ENCODE measurements at regions not wholly inside any gene's neighbourhood (a gene's known extent, or its start where the extent isn't known, plus 50 kb on each side); places are given as distances from the start of the nearest gene placed in this dataset.
A peak's percentile ranks its signal among the peaks of the same experiment; 100 is the strongest.

DNA sequence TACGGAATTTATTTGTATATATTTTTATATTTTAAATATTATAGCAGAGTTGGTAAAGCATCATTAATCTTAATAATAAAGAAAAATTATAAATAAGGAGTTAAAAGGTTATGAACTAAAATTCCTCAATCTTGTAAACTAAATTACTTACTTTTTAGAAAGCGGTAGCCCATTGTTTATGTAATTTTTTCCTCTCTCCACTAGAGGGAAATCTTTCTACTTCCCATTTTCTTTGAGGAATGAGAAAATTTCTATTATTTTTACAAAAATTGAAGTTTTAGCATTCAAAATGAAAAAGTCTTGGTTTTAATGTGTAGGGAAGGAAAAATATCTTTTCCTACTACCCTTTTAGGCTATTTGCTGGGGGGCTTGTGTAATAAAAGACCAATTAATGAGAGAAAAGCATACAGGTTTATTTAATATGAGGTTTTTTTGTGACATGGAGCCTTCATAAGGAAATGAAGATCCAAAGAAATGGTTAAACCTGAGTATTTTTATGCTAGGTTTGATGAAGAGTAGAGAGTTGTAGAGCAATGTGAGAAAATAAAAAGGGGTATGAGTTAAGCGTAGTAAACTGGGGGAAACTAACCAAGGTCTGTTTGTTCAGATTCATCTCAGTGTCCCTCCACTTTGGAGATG lies 68.7 kb upstream of the ADAD1 start:
- Histone ChIP-seq H3K4me1 (no peaks in the 10 kb centered on the region), H3K27ac (no peak overlapping the region), H3K4me3 (no peak overlapping the region), H3K36me3 (peaks cover 8 to 76% (median 63%) of the 10 kb centered on the region in 4 donors), H3K9me3 (no peaks in the 10 kb centered on the region), H3K27me3 (no peaks in the 10 kb centered on the region)
- DNase-seq: no peak
- TF ChIP-seq EP300 (IDR thresholded peaks at IDR 0.05) (no peak), POLR2A (IDR thresholded peaks at IDR 0.05) (no peak), POLR2AphosphoS5 (IDR thresholded peaks at IDR 0.05) (no peak)
- TF ChIP-seq, protein P1, sequence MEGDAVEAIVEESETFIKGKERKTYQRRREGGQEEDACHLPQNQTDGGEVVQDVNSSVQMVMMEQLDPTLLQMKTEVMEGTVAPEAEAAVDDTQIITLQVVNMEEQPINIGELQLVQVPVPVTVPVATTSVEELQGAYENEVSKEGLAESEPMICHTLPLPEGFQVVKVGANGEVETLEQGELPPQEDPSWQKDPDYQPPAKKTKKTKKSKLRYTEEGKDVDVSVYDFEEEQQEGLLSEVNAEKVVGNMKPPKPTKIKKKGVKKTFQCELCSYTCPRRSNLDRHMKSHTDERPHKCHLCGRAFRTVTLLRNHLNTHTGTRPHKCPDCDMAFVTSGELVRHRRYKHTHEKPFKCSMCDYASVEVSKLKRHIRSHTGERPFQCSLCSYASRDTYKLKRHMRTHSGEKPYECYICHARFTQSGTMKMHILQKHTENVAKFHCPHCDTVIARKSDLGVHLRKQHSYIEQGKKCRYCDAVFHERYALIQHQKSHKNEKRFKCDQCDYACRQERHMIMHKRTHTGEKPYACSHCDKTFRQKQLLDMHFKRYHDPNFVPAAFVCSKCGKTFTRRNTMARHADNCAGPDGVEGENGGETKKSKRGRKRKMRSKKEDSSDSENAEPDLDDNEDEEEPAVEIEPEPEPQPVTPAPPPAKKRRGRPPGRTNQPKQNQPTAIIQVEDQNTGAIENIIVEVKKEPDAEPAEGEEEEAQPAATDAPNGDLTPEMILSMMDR (IDR thresholded peaks at IDR 0.05): peak in 1 of 7 experiments; percentile 29
- intact Hi-C loops (cut with DNase I; ENCODE audit: low total_unique reads): no loop called here
- whole genome bisulfite sequencing, 5 donors: 80 to 83% (median 82%) methylated on average over 3 of the region's 3 CpGs

DNA sequence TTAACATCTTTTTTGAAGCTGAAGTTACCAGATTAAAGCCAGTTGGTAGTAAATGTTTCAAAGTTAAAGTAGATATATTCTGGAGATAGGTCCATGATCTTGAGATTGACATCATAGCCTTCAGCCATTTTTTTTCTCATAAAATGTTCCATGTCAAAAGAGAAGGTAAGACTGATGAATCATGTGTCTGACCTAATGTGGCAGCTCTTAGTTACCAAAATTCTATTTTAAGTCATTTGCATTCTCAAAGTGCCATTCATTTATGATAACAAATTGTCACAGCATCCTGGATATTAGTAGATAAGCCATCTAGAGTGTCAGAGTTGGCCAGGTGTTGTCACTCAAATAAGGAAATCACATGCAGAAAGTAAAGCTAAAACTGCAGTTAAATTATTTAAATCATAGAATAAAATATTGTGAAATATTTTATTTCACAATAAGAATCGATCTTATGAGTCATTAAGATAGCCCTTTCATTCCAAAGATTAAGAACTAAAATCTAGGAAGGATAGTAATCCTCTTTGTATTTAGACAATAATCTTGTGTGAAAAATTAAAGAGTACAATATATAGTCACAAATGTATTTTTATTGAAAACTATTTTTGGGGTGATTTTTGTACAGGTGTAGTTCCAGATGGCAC lies 65.7 kb upstream of the ADAD1 start:
- Histone ChIP-seq H3K36me3 (peaks cover 14 to 84% (median 72%) of the 10 kb centered on the region in 4 donors), H3K9me3 (no peaks in the 10 kb centered on the region), H3K27ac (no peak overlapping the region), H3K27me3 (no peaks in the 10 kb centered on the region), H3K4me1 (no peaks in the 10 kb centered on the region), H3K4me3 (no peak overlapping the region)
- intact Hi-C loops (cut with DNase I; ENCODE audit: low total_unique reads): no loop called here
- no peak for DNase-seq
- WGBS, 5 donors: 87 to 94% (median 91%) methylated on average over 1 of the region's 1 CpG
- TF ChIP-seq, protein P1 (IDR thresholded peaks at IDR 0.05): no peak
- TF ChIP-seq EP300 (IDR thresholded peaks at IDR 0.05): no peak

DNA sequence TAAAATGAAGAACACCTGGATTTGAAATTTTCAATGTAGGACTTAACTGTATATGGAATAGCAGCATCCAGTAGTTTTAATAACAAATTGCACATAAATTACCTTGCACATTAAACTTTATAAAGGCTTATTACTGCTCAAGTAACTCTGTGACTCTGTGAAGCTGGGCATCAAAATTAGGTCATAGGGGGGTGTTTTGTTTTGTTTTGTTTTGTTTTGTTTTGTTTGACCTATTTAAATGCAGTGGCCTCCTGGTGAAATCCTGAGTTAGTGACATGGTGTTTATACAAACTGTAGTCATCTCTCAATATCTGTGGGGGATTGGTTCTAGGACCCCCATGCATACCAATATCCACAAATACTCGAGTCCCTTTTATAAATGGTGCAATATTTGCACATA lies 51.9 kb upstream of the ADAD1 start:
- H3K36me3 ChIP-seq: peaks cover 22 to 90% (median 76%) of the 10 kb centered on the region in 4 donors
- intact Hi-C loops (cut with DNase I; ENCODE audit: low total_unique reads): no loop called here
- TF ChIP-seq, protein P1 (IDR thresholded peaks at IDR 0.05): no peak

DNA sequence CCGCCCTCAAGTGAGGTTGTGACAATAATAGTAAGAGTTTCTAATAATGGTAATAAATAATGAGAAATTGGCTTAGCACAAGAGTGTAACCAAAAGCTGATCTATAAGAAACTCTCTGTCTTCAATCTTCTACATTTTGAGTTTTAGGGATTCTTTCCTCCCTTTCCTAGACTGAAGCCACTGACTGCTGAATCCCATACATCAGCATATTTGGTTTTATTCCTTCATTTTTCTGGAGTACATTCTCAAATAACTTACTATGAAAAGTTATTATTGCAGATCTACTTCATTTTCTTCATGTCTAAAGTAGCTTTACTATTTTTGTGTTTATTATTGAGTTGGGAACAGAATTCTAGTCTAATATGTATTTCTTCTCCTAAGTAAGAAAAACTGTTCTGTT lies 49.9 kb upstream of the ADAD1 start:
- intact Hi-C loops (cut with DNase I; ENCODE audit: low total_unique reads): no loop called here
- Histone ChIP-seq H3K27me3 (no peaks in the 10 kb centered on the region), H3K36me3 (peaks cover 18 to 80% (median 68%) of the 10 kb centered on the region in 4 donors), H3K4me1 (no peaks in the 10 kb centered on the region), H3K4me3 (no peak overlapping the region), H3K9me3 (no peaks in the 10 kb centered on the region), H3K27ac (no peak overlapping the region)
- no peak for DNase-seq
- WGBS, 5 donors: 95 to 100% (median 97%) methylated on average over 1 of the region's 1 CpG
- TF ChIP-seq POLR2AphosphoS5 (IDR thresholded peaks at IDR 0.05): no peak
- TF ChIP-seq EP300 (IDR thresholded peaks at IDR 0.05): no peak
- no peak for TF ChIP-seq POLR2A (IDR thresholded peaks at IDR 0.05)

More for the DNA sequence above, 51.9 kb upstream of the ADAD1 start:
- DNase-seq: no peak
- Histone ChIP-seq H3K27me3 (no peaks in the 10 kb centered on the region), H3K4me1 (no peaks in the 10 kb centered on the region), H3K4me3 (no peak overlapping the region), H3K9me3 (no peaks in the 10 kb centered on the region), H3K27ac (no peak overlapping the region)
- WGBS, 5 donors: 76 to 84% (median 83%) methylated on average over 1 of the region's 1 CpG
